ENCODE measurements at regions not wholly inside any gene's neighbourhood (a gene's known extent, or its start where the extent isn't known, plus 50 kb on each side); places are given as distances from the start of the nearest gene placed in this dataset.
"Not testable (repeated sequence)": the region's sequence is repeated elsewhere in the genome, so short reads cannot be mapped to it uniquely, and the experiment has no call there.

DNA sequence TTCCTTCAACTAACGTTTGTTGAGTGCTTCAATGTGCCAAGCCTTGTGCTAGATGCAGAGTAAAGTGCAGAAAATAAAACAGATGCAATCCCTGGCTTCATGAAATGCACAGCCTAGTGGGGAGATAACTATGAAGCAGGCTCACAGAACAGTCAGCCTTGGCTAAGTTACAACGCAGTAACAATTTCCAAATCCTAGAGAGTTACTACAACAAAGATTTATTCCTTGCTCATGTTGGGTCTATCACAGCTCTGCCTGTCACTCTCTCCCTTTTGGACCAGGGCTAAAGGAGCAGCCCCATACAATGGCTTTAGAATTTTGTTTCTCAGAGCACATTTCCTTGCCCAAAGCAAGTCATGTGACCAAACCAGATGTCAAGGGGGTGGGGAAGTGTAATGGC, 359.8 kb downstream of the ZNF326 start:
- CTCF ChIA-PET = no interaction called here
- TF ChIP-seq, protein P1, sequence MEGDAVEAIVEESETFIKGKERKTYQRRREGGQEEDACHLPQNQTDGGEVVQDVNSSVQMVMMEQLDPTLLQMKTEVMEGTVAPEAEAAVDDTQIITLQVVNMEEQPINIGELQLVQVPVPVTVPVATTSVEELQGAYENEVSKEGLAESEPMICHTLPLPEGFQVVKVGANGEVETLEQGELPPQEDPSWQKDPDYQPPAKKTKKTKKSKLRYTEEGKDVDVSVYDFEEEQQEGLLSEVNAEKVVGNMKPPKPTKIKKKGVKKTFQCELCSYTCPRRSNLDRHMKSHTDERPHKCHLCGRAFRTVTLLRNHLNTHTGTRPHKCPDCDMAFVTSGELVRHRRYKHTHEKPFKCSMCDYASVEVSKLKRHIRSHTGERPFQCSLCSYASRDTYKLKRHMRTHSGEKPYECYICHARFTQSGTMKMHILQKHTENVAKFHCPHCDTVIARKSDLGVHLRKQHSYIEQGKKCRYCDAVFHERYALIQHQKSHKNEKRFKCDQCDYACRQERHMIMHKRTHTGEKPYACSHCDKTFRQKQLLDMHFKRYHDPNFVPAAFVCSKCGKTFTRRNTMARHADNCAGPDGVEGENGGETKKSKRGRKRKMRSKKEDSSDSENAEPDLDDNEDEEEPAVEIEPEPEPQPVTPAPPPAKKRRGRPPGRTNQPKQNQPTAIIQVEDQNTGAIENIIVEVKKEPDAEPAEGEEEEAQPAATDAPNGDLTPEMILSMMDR (IDR thresholded peaks at IDR 0.05; ENCODE audit: unreplicated experiment) = no peak
- Mint-ChIP-seq H3K4me3 (ENCODE audit: unreplicated experiment) (no peak overlapping the region), H3K4me1 (ENCODE audit: insufficient read depth, unreplicated experiment) (peaks cover 6% of the 10 kb centered on the region), H3K27me3 (ENCODE audit: insufficient read depth, unreplicated experiment) (no peaks in the 10 kb centered on the region), H3K9me3 (ENCODE audit: unreplicated experiment) (no peaks in the 10 kb centered on the region), H3K27ac (ENCODE audit: low read depth, unreplicated experiment) (no peak overlapping the region), H3K36me3 (ENCODE audit: insufficient read depth, unreplicated experiment) (no peaks in the 10 kb centered on the region)
- no TSS peak for BruUV-seq (replicated peaks)
- DNase-seq (ENCODE audit: unreplicated experiment) = no peak
- intact Hi-C loops (cut with micrococcal nuclease) = no loop called here
- POLR2A ChIA-PET = no interaction called here

DNA sequence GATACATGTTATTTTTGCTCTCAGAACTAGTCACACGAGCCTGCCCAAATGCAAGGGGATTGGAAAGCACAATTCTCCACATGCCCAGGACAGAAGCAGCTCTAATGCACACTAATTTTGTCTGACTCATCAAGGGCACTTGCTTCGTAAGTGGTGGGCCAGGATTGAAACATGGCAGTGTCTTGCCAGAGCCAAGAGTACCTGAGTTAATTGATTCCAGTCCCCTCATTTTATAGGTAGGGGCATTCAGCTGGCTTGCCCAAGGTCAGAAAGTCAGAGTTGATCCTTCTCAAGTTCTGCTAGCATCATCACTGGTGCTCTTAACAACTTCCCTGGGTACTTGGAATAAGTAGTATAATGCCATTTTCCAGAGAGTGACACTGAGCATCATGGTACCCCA, 356.1 kb downstream of the ZNF326 start:
- Mint-ChIP-seq H3K4me1 (ENCODE audit: insufficient read depth, unreplicated experiment) (no peaks in the 10 kb centered on the region), H3K9me3 (ENCODE audit: unreplicated experiment) (no peaks in the 10 kb centered on the region), H3K27ac (ENCODE audit: low read depth, unreplicated experiment) (no peak overlapping the region), H3K36me3 (ENCODE audit: insufficient read depth, unreplicated experiment) (no peaks in the 10 kb centered on the region), H3K27me3 (ENCODE audit: insufficient read depth, unreplicated experiment) (no peaks in the 10 kb centered on the region), H3K4me3 (ENCODE audit: unreplicated experiment) (no peak overlapping the region)
- intact Hi-C loops (cut with micrococcal nuclease) = no loop called here
- CTCF ChIA-PET = no interaction called here
- no peak for DNase-seq (ENCODE audit: unreplicated experiment)
- POLR2A ChIA-PET = no interaction called here
- BruUV-seq (replicated peaks) = no TSS peak
- TF ChIP-seq, protein P1 (IDR thresholded peaks at IDR 0.05; ENCODE audit: unreplicated experiment) = no peak

DNA sequence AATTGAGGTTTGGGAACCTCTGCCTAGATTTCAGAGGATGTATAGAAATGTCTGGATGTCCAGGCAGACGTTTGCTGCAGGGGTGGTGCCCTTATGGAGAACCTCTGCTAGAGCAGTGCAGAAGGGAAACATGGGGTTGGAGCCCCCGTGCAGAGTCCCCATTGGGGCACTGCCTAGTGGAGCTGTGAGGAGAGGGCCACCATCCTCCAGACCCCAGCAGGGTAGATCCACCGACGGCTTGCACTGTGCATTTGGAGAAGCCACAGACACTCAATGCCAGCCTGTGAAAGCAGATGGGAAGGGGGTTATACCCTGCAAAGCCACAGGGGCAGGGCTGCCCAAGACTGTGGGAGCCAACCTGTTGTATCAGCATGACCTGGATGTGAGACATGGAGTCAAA, 354.6 kb downstream of the ZNF326 start:
- H3K36me3 Mint-ChIP-seq (ENCODE audit: insufficient read depth, unreplicated experiment) = no peaks in the 10 kb centered on the region
- no peak for DNase-seq (ENCODE audit: unreplicated experiment)
- TF ChIP-seq, protein P1 (IDR thresholded peaks at IDR 0.05; ENCODE audit: unreplicated experiment) = no peak
- ChIA-PET POLR2A (no interaction called here), CTCF (no interaction called here)
- no peaks in the 10 kb centered on the region for H3K9me3 Mint-ChIP-seq (ENCODE audit: unreplicated experiment)
- no peak overlapping the region for H3K27ac Mint-ChIP-seq (ENCODE audit: low read depth, unreplicated experiment)
- no peaks in the 10 kb centered on the region for H3K4me1 Mint-ChIP-seq (ENCODE audit: insufficient read depth, unreplicated experiment)
- BruUV-seq (replicated peaks) = no TSS peak
- no peak overlapping the region for H3K4me3 Mint-ChIP-seq (ENCODE audit: unreplicated experiment)
- no peaks in the 10 kb centered on the region for H3K27me3 Mint-ChIP-seq (ENCODE audit: insufficient read depth, unreplicated experiment)
- intact Hi-C loops (cut with micrococcal nuclease) = no loop called here

DNA sequence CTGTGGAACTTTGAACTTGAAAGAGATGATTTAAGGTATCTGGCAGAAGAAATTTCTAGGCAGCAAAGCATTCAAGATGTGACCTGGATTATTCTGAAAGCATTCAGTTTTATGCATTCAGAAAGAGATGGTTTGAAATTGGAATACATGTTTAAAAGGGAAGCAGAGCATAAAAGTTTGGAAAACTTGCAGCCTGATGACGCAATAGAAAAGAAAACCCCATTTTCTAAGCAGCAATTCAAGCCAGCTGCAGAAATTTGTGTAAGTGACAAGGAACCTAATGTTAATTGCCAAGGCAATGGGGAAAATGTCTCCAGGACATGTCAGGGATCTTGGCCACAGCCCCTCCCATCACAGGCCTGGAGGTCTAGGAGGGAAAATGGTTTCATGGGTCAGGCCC, 354.0 kb downstream of the ZNF326 start:
- intact Hi-C loops (cut with micrococcal nuclease) = no loop called here
- Mint-ChIP-seq H3K27me3 (ENCODE audit: insufficient read depth, unreplicated experiment) (no peaks in the 10 kb centered on the region), H3K27ac (ENCODE audit: low read depth, unreplicated experiment) (no peak overlapping the region), H3K9me3 (ENCODE audit: unreplicated experiment) (no peaks in the 10 kb centered on the region), H3K36me3 (ENCODE audit: insufficient read depth, unreplicated experiment) (no peaks in the 10 kb centered on the region), H3K4me3 (ENCODE audit: unreplicated experiment) (no peak overlapping the region), H3K4me1 (ENCODE audit: insufficient read depth, unreplicated experiment) (no peaks in the 10 kb centered on the region)
- ChIA-PET CTCF (no interaction called here), POLR2A (no interaction called here)
- TF ChIP-seq, protein P1 (IDR thresholded peaks at IDR 0.05; ENCODE audit: unreplicated experiment) = no peak
- BruUV-seq (replicated peaks) = no TSS peak
- no peak for DNase-seq (ENCODE audit: unreplicated experiment)

DNA sequence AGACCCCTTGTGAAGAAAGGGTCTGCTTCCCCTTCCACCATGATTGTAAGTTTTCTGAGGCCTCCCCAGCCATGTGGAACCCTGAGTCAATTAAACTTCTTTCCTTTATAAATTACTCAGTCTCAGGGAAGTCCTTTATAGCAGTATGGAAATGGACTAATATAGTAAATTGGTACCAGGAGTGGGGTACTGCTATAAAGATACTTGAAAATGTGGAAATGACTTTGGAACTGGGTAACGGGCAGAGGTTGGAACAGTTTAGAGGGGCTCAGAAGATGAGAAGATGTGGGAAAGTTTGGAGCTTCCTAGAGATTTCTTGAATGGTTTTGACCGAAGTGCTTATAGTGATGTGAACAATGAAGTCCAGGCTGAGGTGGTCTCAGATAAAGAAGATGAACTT, 353.5 kb downstream of the ZNF326 start:
- intact Hi-C loops (cut with micrococcal nuclease); H3K4me3 Mint-ChIP-seq (ENCODE audit: unreplicated experiment); BruUV-seq (replicated peaks); H3K9me3 Mint-ChIP-seq (ENCODE audit: unreplicated experiment); H3K36me3 Mint-ChIP-seq (ENCODE audit: insufficient read depth, unreplicated experiment); POLR2A ChIA-PET; CTCF ChIA-PET; H3K27me3 Mint-ChIP-seq (ENCODE audit: insufficient read depth, unreplicated experiment); H3K4me1 Mint-ChIP-seq (ENCODE audit: insufficient read depth, unreplicated experiment); H3K27ac Mint-ChIP-seq (ENCODE audit: low read depth, unreplicated experiment); DNase-seq (ENCODE audit: unreplicated experiment): not testable (repeated sequence)

Measured in MCF 10A (cell line).